OCI-M2 (cell line): ENCODE measurements at regions not wholly inside any gene's neighbourhood (a gene's known extent, or its start where the extent isn't known, plus 50 kb on each side); places are given as distances from the start of the nearest gene placed in this dataset.

Experiments
- DNase-seq: peaks from one replicate; lab custom pipeline; 2025; ENCODE audit not compliant: unreplicated experiment; lab: John Stamatoyannopoulos, UW

DNA sequence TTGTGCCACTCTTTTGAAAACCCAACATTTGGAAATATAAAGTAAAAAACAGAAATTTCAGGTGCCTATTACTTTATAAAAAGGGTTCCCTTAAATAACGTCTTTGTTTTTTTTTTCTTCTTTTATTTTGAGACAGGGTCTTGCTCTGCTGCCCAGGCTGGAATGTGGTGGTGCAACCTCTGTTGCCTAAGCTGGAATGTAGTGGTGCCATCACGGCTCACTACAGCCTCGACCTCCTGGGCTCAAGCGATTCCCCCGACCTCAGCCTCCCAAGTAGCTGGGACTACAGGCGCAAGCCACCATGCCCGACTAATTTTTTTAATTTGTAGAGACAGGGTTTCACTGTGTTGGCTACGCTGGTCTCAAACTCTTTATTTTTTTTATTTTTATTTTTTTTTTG, 110.2 kb upstream of the HNRNPU start:
- no peak for DNase-seq

DNA sequence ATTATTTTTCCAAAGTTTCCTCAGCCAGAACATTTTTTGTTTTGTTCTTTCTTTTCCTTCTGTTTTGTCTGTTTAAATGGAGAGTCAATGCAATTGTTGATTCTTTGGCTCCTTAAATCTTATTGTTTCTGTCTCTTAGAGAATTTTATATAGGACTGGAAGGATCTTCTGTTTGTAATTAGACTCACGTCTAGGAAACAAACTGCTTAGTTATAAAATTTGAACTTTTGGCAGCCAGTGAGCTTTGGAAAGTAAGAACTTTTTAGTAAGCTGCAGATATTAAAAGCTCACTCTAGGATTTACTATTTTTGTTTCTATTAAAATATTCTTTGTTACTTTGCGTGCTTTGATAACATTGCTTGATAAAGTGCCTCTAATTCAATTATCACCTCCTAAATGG, 109.8 kb upstream of the HNRNPU start:
- DNase-seq: no peak

DNA sequence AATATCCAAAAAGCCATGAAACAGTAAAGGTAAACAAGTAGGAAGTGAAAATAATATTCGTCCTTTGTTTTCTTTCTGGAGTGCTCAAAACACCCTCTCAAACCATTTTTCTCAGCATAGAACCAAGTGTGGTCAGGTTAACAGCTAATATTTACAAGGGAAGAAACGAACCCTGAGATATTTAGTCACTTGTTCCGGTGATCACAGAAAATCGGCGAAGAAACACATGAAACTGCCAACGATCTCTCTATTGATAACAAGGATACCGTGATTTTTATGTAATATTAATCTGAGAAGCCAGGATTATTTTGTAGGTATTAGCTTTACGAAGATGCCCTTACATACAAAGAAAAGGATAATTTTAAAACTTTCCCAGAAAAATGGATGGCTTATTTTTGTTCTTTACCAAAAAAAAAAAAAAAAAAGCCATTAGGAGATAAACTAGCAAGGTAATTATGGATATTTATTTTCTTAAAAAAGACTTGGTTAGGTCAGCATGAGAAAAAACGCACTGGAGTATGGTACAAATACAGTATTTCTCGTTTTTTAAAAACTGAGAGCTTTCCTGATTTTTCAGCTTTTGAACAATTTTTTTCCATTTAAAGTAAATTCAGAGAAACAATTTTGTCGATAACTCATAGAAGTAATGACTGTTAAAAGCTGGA, 107.3 kb upstream of the HNRNPU start:
- no peak for DNase-seq

DNA sequence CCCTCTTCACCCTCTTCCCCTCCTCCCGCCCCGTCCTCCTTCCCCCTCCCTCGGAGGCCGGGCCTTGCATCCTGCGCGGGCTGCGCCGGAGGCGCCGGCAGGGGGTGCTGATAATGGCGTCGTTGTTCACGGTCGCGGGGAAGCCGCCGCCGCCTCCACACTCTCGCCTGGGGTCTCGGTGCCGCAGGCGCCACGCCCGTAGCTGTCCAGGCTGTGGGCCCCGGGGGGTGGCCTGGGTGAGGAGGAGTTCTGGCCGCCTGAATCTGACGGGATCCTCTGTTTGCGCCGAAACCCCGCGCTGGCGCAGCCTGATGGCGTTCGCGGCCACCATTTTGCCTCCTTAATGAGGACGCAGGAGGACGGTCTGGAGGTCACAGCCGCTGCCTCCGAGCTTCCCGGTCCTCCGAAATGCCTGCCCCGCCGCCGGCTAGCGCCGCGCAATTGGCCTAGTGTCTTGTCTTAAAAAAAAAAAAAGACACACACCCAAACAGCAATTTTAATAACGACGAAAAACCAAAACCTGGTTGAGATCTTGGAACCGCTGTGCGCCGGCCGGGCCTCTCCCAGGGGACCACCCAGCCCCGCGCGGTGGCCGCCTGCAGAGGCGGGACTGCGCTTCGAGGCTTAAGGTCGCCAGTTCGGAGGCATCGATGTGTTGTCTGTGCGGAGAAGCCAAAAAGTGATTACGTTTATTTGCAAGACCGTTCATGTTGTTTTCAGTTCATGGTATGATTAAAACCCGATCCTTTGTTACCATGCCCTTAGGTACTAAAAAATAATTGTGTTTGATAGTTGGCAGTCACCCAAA, 106.6 kb upstream of the HNRNPU start:
- DNase-seq: peak; percentile 62

DNA sequence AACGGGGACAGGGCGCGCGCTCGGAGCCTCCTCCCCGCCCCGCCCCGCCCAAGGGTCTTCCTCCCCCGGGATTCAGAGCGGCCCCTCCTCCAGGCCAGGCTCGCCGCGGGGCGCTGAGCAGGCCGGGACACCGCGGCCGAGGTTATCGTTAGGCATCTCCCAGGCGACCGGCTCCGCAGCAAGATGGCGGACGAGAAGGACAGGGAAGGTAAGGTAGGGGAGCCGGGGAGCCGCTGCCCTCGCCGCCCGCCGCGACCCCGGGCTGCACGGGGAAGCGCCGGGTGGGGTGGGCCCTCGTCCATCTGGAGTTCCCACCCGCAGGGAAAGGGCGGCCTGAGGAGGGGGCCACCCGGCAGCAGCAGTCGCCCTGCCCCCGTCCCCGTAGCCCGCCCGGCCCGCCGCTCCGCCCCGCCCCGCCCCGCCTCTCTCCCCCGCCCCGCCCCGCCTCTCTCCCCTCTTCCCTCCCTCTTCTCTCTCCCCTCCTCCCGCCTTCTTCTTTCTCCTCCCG, 105.9 kb upstream of the HNRNPU start:
- DNase-seq: no peak

DNA sequence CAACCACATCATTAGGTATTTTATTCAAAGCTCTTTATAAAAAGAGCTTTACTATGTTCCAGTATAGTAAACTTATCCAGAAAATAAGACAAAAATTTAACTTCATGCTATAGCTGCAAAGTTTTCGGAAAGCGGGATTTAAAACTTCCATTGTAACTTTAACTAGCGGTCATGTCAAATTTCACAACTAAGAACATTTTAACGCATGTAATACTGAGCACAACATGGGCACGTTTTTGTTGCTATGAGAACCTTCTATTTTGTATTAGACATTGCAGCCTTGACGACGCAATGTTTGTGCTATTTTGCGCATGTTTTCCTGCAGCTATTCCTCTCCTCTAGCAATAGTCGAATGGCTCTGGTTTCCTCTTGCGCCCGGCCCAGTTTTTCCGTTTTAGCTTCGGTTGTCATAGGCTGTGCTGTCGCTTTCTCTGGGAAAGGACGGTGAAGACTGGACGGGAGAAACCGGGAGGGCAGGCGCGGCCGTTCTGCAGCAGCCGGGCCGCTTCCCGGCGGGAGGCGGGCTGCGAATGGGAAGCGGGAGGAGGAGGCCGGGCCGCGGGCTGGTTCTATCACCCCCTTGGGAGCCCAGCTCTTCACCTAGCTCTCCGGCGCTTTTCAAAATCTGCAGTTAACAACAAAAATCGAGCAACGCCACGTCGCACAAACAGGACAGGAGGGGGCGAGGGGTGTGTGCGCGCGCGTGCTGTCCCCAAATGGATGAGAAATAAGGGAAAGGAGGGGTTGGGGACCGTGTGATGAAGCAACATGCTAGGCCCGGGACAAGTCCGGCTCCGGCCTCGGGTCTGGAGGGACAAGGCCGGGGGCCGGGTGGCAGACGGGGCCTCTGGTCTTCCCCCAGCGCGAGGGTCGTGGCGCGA, 105.3 kb upstream of the HNRNPU start:
- DNase-seq: no peak

DNA sequence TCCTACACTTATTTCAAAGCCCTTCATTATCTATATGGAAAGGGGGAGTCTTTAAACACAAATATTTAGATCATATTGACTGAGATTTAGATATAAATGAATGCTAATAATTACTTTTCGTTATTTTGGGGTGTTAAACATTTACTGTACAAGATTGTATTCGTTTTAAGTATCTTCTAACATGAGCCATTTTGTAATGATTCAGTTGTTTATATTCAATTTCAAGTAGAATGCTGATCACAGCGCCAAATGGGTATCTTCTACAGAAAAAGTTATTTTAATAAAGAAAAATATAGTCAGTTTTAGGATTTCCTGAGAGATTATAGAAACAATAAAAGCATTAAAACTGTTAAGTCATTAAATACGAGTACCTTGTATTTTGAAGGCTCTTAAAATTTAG, 104.5 kb upstream of the HNRNPU start:
- no peak for DNase-seq

DNA sequence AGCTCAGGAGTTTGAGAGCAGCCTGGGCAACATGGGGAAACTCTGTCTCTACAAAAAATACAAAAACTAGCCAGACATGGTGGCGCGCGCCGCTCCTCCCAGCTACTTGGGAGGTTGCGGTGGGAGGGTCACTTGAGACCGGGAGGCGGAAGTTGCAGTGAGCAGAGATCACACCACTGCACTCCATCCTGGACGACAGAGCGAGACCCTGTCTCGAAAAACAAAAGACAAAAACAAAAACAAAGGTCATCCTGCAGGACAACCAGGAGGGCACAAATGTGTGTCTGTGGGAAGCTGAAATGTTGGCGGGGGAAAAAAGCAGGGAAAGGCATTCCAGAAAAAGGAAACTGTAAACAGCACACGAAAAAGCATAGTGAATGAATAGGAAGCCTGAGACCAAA, 104.1 kb upstream of the HNRNPU start:
- DNase-seq: no peak

DNA sequence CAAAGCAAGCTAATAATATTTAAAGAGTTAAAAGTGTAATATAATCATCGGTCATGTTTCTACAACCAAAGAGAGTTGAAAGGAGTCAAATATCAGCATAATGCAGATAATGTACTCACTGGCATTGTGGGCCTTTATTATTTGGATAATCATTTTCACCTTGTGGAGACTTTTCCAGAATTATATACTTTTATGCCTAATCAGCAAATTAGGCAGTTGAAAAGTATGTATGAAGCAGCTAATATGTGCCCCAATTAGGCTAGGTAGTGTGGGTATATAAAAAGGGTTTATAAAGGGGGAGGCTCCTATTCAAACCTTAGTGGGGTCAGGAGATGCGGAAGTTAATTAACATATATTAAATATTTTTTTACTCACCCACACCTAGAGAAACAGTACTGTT, 102.8 kb upstream of the HNRNPU start:
- DNase-seq: no peak

DNA sequence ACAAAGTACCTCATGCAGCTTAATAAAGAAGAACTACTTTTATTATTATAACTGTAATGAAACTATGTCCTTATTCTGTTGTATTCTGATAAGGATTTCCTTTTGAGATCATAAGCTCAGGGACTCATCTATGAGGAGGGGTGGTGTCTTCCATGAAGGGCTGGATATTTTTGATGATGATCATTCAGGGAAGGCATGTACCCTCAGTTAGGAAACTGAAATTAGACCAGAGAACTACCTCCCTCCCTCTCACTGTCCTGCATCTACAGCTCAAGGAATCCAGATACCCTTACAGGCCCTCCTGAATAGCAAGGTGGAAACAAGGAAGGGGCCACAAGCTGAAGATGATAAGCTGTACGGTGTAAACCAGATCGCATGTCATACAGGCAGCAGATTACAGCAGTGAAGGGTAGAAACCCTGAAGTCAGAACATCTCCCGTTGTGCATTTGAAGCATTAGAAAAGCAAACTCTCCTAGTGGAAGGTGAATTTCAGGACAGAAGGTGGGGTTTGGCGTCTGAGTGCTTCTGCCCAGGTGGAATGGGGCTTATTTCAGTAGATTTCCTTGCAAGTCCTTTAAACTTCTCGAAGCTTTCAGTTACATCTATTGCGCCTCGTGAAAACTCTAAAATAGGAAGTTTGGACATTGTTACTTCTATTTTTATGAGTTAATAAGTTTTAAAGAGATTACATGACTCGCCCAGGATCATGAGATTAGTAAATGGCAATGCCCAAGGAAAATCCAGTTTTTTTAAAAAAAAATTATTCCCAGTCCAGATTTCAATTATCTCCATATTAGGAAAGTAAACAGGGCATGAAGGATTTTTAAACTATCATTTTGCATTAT, 101.1 kb upstream of the HNRNPU start:
- DNase-seq: no peak

DNA sequence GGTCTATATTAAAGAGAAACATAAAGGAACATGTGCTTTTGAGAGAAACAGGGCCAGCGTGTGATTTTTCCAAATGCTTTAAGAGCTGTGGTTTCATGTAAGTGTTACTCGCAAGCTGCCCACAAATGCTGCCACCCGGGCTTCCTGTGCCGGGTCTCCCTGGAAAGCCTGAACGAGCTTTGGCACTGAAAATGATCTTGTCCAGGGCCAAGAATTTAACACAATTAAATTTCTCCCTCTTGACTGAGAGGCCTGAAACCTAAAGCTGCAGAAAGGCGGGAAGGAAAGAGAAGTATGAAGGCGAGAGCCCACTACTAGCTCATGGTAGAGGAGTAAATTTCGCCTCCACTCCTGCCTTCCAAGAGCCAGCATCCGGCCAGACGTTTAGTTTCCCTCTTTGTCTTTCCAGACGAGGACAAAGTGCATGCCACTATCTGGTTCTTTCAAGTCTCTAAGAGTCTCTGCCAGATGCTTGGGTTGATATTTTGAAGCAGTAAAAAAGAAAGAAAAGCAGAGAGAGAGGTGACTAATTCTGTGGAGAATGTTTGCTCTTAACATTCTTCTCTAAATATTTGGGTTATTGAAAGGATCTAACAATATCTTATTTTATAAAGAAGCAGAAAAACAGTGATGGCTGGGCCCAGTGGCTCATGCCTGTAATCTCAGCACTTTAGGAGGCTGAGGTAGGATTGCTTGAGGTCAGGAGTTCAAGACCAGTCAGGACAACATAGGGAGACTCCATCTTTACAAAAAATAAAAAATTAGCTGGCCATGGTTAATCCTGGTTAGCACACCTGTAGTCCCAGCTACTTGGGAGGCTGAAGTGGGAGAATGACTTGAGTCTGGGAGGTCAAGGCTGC, 100.0 kb upstream of the HNRNPU start:
- no peak for DNase-seq

DNA sequence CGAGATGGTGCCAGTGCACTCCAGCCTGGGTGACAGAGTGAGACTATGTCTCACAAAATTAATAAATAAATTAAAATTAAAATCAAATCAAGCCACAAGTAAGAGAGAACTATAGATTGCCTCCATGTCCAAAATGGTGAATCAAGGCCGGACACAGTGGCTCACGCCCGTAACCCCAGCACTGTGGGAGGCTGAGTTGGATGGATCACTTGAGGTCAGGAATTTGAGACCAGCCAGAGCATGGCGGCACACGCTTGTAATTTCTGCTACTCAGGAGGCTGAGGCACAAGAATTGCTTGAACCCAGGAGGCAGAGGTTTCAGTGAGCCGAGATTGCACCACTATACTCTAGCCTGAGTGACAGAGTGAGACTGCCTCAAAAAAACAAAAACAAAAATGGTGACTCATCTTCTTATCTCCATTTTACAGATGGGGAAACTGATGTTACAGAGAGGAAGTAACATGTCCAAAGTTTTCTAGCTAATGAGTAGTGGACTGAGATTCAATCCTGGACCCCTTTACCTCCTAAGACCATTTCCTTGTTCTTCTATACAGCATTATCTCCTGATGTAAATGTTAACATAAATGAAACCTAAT, 99.0 kb upstream of the HNRNPU start:
- DNase-seq: no peak

DNA sequence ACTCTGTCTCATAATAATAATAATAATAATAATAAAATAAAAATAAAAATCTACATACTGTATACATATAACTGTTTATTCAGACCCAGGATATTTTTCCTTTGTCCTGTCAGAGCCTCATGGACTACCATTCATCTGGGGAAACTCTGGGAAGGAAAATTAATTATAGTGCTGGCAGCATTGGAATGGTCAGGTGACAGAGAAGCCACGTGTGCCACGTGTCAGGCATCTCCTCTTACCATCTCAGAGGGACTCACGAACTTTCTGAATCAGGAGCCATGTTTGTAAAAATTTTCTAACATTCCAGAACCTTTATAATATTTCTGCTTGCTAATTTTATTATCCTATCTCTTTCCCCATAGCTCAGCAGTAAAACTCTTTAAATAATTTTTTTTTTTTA, 97.8 kb upstream of the HNRNPU start:
- DNase-seq: no peak

DNA sequence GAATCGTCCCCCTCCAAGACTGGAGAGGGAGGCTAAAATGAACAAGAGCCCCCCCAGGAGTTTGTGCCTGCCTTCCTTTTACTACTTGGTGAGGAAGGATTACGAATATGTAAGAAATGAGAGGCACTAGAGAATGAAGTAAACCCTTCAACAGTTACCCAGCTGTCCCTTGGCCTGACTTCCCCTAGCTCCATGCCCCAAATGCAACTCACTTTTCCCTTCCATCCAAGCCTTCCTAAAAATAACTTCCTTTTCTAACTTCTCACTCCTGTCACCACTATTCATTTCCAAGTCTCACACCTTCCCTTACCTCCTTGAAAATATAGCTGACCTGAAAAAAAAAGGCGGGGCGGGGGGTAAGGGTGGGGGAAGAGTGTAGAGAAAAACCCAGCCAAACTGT, 96.6 kb upstream of the HNRNPU start:
- DNase-seq: no peak

DNA sequence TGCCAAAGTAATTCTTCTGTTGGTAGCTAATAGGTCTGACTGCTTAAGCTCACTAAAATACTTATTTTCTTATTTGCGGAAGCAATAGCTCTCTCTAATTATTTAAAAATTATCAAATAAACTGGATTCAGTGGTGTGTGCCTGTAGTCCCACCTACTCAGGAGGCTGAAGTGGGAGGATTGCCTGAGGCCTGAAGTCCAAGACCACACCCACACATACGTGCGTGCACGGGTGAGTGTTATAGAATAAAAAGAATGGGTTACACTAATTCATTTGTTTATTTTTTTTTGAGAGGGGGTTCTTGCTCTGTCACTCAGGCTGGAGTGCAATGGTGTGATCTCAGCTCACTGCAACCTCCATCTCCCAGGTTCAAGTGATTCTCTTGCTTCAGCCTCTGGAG, 94.2 kb upstream of the HNRNPU start:
- no peak for DNase-seq

DNA sequence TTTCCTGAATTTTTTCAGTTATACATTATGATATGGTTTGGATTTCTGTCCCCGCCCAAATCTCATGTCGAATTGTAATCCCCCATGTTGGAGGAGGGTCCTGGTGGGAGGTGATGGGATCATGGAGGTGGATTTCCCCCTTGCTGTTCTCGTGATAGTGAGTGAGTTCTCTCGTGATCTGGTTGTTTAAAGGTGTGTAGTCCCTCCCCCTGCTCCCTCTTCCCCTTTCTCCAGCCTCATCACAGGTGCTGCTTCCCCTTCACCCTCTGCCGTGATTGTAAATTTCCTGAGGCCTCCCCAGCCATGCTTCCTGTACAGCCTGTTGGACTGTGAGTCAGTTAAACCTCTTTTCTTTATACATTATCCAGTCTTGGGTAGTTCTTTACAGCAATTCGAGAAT, 93.2 kb upstream of the HNRNPU start:
- no peak for DNase-seq

DNA sequence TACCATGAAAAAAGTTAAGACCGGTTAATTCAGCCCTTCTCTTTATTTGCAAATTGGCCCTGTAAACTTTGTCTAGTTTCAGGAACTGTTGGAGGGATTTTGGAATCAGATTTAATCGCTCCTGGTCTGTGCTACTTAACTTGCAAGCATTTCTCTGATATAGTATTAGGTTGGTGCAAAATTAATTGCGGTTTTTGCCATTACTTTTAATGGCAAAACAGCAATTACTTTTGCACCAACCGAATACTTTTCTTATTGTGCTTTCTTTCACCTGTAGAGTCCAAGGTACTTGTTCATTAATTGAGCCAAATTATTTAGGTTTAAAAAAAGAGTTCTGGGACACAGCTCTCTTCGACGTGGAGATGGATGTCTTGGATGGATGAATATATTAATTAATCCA, 92.8 kb upstream of the HNRNPU start:
- DNase-seq: no peak

DNA sequence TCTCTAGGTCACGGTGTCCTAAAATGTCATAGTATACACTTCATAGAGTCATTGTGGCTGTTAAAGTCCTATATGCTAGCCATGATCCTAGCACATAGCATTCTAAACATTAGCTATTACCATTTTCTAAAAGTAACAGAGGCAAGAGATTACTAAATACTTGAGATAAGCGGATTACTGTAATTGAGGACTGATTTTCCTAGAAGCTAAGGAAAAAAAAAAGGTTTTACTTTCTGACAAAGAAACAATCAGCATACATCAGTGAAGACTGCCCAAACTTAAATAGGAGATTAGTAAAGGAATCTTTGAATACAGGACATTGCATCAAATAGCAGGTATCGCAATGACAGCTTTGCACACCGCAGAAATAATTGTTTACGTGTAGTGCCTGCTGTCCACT, 91.3 kb upstream of the HNRNPU start:
- DNase-seq: no peak

DNA sequence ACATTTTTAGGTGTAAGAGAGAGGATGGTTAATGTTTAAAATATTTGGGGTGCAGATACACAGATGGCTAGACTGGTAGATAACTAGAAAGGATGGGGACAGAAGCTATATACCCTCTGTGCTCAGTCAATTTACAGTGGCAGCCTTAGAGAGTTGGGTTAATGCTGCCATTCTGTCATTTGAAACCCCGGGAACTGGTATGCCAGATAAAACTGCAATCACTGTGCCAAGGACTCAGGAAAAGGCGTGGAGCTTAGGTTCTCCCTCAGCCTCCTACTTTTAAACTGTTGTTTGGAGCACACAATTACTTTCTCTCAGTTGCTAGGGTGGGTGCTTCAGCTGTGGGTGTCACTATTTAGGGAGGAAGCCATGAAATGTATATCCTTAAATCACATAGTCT, 90.0 kb upstream of the HNRNPU start:
- DNase-seq: no peak
